Mucosa of stomach (tissue), 1 donor: ENCODE measurements at regions not wholly inside any gene's neighbourhood (a gene's known extent, or its start where the extent isn't known, plus 50 kb on each side); places are given as distances from the start of the nearest gene placed in this dataset.
"Not testable (repeated sequence)": the region's sequence is repeated elsewhere in the genome, so short reads cannot be mapped to it uniquely, and the experiment has no call there.

Source experiments
- H3K27me3 ChIP-seq: one replicate; pipeline ENCODE4 v1.7.0; 2013; ENCODE audit warnings: mild to moderate bottlenecking, low read length; ENCODE audit not compliant: control insufficient read depth, insufficient read depth
- H3K36me3 ChIP-seq: one replicate; pipeline ENCODE4 v1.7.0; 2013; ENCODE audit warnings: low read length; ENCODE audit not compliant: control insufficient read depth, insufficient read depth
- H3K4me1 ChIP-seq: one replicate; pipeline ENCODE4 v1.7.0; 2013; ENCODE audit warnings: mild to moderate bottlenecking, low read length; ENCODE audit not compliant: control insufficient read depth, insufficient read depth
- H3K4me3 ChIP-seq: one replicate; pipeline ENCODE4 v1.7.0; 2013; ENCODE audit warnings: low read length
- H3K9ac ChIP-seq: one replicate; pipeline ENCODE4 v1.7.0; 2013; ENCODE audit warnings: mild to moderate bottlenecking, low read length, moderate library complexity
- H3K9me3 ChIP-seq: one replicate; pipeline ENCODE4 v1.7.0; 2013; ENCODE audit warnings: mild to moderate bottlenecking, low read length, moderate library complexity; ENCODE audit not compliant: control insufficient read depth
- donor health status: Pancreatic carcinoma.

DNA sequence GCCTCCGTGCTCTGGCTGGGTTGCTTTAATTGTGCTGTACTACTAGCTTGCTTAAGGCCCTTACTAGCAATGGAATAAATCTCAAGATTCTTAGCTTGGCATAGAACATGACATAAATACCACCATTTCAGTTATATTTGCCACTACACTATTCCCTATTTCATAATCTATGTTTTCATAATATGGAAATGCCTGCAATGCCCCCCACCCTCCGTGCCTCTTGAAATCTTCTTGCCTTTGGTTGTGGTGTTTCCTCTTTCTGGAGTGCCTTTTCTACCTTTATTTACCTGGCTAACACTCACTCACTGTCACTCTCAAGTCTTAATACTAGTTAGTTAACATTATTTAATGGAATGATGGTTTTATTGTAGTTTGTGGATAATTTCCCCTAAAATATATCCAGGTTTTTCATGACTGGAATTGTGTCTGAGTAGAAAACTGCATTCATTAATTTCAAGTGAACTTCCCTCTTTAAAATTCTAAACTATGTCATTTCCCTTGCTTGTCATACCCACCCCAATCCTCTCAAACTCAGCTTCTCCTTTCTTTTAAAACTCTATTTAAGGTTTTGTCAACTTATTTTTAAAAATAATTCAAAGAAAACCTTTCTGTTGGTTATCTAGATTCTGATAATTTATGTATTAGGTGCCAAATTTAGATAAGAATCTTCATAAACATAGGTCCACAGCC lies 521.7 kb upstream of the DAB2 start:
- Histone ChIP-seq H3K4me3 (no peak overlapping the region), H3K9me3 (no peaks in the 10 kb centered on the region), H3K9ac (no peak overlapping the region), H3K36me3 (no peaks in the 10 kb centered on the region), H3K27me3 (no peaks in the 10 kb centered on the region), H3K4me1 (peaks cover 4% of the 10 kb centered on the region)

DNA sequence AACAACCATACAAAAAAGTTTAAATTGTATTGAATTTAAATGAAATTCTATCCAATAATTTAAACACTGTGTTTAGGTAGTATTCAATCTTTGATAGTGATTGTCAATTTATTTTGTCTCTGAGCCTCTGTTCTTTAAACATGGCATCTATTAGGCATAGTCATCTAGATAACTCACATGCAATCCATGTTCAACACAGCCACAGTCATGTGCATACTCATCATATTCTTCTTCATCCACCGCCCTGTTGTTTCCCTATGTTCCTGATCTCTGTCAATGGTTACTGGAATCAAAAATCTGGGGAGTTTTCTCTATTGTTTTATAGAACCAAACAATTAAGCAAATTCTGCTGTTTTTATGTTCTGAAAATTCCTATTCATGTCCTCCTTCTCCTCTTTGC lies 521.1 kb upstream of the DAB2 start:
- H3K4me1 ChIP-seq: peaks cover 4% of the 10 kb centered on the region
- H3K9me3 ChIP-seq: no peaks in the 10 kb centered on the region
- no peaks in the 10 kb centered on the region for H3K27me3 ChIP-seq
- no peaks in the 10 kb centered on the region for H3K36me3 ChIP-seq
- H3K4me3 ChIP-seq: no peak overlapping the region
- no peak overlapping the region for H3K9ac ChIP-seq

DNA sequence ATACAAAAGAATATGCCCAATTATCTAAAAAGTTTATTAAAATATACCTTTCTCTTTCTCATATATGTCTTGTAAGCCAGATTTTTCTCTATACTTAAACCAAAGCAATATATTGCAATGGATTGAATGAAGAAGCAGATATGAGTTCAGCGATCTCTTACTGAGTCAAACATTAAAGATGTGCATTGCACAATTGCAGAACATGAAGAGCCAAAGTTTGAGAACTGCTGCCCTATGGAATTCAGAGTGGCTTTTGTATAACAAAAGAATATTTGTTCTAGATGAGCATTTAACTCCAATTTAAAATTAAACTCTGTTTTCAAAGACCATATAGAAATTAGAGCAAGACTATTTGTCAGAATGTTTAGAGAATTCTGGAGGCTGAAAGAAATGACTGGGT lies 519.0 kb upstream of the DAB2 start:
- no peak overlapping the region for H3K4me3 ChIP-seq
- no peaks in the 10 kb centered on the region for H3K9me3 ChIP-seq
- no peaks in the 10 kb centered on the region for H3K36me3 ChIP-seq
- H3K4me1 ChIP-seq: no peaks in the 10 kb centered on the region
- no peaks in the 10 kb centered on the region for H3K27me3 ChIP-seq
- H3K9ac ChIP-seq: no peak overlapping the region

DNA sequence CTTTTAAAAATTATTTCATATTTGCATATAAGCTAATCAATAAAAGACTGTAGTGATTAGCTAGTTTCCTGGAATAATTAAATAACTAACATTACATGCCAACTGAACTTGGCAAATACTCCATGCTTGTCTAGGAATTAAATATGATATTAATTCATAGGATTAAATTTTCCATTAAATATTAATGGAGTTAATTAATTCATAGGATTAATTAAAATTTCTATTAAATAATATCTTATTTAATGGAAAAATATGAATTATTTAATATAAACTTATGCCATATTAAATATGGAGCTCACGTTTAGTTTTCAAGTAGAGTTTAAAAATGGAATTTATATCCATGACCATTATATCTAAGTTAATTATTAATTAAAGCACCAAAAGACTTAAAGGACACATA lies 517.8 kb upstream of the DAB2 start:
- Histone ChIP-seq H3K36me3 (no peaks in the 10 kb centered on the region), H3K9me3 (no peaks in the 10 kb centered on the region)

DNA sequence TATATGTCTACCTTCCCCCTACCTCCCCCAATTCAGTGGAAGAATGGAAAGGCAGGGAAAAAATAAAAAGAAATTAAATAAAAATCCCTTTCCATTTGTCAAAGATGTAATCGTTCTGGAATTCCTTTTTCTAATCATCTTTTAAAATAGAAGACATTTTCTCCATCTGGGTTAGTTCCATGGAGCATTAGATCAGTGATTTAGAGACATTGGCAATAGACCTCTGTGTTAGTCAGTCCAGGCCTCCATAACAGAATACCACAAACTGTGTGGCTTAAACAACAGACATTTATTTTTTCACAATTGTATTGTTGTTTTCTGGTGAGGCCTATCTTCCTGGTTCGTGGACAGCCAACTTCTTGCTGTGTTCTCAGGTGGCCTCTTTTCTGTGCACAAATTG lies 516.6 kb upstream of the DAB2 start:
- Histone ChIP-seq H3K9me3 (no peaks in the 10 kb centered on the region), H3K4me3 (no peak overlapping the region), H3K27me3 (no peaks in the 10 kb centered on the region), H3K36me3 (no peaks in the 10 kb centered on the region), H3K9ac (no peak overlapping the region), H3K4me1 (no peaks in the 10 kb centered on the region)

More for the DNA sequence above, 517.8 kb upstream of the DAB2 start:
- H3K27me3 ChIP-seq: no peaks in the 10 kb centered on the region
- H3K4me3 ChIP-seq: no peak overlapping the region
- no peaks in the 10 kb centered on the region for H3K4me1 ChIP-seq
- H3K9ac ChIP-seq: no peak overlapping the region

DNA sequence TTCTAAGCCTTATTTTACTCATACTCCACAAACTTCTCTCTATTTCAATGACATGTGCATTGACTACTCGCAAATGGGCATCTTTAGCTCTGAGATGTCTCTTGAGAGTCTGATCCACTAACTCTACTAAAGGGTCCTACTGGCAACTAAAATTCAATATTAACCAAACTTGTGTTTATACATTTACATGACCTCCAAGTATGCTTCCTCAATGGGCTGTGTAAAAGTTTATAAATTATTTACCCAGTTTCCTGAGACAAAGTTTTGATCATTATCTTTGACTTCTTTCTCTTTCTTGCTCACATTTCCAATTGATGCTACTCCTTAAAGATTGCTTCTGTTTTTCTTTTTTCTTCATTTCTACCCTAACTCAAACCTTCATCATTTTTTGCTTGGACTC lies 510.1 kb upstream of the DAB2 start:
- H3K27me3 ChIP-seq: no peaks in the 10 kb centered on the region
- H3K9me3 ChIP-seq: no peaks in the 10 kb centered on the region
- no peaks in the 10 kb centered on the region for H3K4me1 ChIP-seq
- no peaks in the 10 kb centered on the region for H3K36me3 ChIP-seq
- H3K4me3 ChIP-seq: no peak overlapping the region
- H3K9ac ChIP-seq: no peak overlapping the region

DNA sequence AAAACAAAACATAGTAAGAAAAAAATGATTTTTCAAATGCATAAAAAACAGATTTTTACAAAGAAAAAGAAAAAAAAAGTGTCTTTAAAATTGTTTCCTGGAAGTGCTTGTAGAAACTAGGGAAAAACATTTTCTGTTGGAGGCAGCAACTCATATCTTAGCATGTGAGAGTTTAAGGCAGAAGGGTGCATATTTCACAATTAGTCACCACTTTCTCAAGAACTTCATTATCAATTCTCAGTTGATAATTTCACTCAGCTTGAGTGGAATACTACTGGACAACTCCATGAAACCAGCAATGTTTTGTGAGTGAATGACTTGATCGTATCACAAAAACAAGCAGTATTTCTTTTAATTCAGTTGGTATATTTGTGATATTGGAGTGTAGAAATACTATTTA lies 508.3 kb upstream of the DAB2 start:
- Histone ChIP-seq H3K9ac (no peak overlapping the region), H3K4me1 (no peaks in the 10 kb centered on the region), H3K27me3 (no peaks in the 10 kb centered on the region), H3K36me3 (no peaks in the 10 kb centered on the region), H3K9me3 (no peaks in the 10 kb centered on the region), H3K4me3 (no peak overlapping the region)

DNA sequence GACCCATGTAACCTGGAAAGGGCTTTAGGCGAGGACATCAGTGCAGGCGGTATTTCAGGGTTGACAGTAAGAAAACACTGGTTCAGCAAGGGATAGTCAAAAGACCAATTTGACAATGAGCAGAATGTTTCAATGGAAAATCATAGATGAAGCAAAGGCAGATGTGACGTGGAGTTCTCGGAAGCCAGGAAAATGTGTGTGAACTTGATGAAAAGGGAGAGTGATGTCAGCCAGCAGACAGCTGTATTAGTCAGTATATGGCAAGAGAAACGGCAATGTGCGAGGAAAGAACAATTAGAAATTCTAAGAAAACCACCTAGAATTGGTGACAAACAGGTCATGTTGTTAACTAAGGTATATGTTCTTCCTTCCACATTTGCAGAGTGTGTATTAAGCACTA lies 503.9 kb upstream of the DAB2 start:
- H3K4me1 ChIP-seq: no peaks in the 10 kb centered on the region
- H3K36me3 ChIP-seq: no peaks in the 10 kb centered on the region
- H3K27me3 ChIP-seq: no peaks in the 10 kb centered on the region
- H3K4me3 ChIP-seq: no peak overlapping the region
- no peak overlapping the region for H3K9ac ChIP-seq
- H3K9me3 ChIP-seq: no peaks in the 10 kb centered on the region

DNA sequence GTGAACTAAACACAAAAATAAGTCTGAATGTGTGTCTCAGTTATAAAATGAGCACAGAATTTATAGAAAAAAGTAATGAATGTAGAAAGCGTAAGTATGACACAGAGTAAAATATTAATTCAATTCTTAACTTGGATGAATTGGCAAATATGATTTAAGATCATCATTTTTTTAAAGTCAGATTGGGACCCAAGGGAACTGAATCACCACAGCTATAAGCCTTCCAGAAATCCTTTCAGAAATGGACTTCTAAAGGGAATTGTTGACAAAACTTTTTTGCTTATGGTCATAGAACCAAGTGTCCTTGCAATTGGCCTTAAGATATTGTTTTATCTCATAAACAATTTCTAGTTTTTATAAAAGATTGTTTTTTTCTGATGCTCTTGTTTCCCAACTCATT lies 495.1 kb upstream of the DAB2 start:
- Histone ChIP-seq H3K9ac (no peak overlapping the region), H3K27me3 (no peaks in the 10 kb centered on the region), H3K4me3 (no peak overlapping the region), H3K4me1 (no peaks in the 10 kb centered on the region), H3K9me3 (no peaks in the 10 kb centered on the region), H3K36me3 (no peaks in the 10 kb centered on the region)

DNA sequence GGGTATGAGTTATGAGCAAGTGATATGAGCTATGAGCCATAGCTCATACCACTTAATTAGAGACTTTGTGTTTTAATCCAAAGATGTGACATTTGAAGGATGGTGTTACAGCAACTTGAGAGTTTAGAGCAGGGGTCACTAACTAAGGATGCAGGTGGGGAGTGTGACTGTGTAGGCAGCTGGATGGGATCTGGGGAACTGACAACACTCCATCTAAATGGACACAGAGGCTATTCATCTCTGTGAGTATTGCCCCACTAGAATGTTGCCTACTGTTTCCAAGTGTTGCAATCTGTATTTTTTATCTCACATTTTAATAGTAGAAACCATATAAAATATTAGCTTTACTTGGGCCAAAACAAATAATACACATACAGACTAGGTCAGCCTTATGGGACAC lies 488.1 kb upstream of the DAB2 start:
- H3K9me3 ChIP-seq: no peaks in the 10 kb centered on the region
- no peak overlapping the region for H3K9ac ChIP-seq
- no peaks in the 10 kb centered on the region for H3K27me3 ChIP-seq
- no peak overlapping the region for H3K4me3 ChIP-seq
- no peaks in the 10 kb centered on the region for H3K36me3 ChIP-seq
- no peaks in the 10 kb centered on the region for H3K4me1 ChIP-seq

DNA sequence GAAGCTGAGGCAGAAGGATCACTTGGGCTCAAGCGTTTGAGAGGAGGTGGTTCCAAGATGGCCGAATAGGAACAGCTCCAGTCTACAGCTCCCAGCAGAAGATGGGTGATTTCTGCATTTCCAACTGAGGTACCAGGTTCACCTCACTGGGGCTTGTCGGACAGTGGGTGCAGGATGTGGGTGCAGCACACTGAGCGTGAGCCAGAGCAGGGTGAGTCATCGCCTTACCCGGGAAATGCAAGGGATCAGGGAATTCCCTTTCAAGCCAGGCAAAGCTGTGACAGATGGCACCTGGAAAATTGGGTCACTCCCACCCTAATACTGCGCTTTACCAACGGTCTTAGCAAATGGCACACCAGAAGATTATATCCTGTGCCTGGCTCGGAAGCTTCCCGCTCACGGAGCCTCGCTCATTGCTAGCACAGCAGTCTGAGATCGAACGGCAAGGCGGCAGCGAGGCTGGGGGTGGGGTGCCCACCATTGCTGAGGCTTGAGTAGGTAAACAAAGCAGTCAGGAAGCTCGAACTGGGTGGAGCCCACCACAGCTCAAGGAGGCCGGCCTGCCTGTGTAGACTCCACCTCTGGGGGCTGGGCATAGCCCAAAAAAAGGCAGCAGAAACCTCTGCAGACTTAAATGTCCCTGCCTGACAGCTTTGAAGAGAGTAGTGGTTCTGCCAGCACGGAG lies 482.6 kb upstream of the DAB2 start:
- H3K4me3 ChIP-seq, H3K4me1 ChIP-seq, H3K9me3 ChIP-seq, H3K9ac ChIP-seq, H3K27me3 ChIP-seq, H3K36me3 ChIP-seq: not testable (repeated sequence)

DNA sequence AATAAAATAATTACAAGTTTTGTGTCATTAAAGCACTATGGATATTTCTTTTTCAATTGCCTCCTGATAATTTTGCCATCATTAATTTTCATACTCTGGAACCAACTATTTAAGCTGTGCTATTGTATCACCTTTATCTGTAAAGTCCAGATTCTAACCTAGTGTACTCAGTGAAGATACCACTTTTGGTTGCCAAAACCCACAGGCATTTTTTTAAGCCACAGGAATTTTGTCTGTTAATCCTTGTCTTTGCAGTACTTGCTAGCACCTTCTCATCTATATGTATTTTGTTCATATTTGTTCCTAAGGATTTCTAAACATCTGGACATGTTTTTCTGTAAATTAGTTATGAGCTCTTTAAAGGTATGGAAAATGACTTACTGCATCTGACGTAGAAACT lies 481.4 kb upstream of the DAB2 start:
- Histone ChIP-seq H3K4me1 (no peaks in the 10 kb centered on the region), H3K9me3 (no peaks in the 10 kb centered on the region), H3K36me3 (no peaks in the 10 kb centered on the region), H3K9ac (no peak overlapping the region), H3K4me3 (no peak overlapping the region), H3K27me3 (no peaks in the 10 kb centered on the region)

DNA sequence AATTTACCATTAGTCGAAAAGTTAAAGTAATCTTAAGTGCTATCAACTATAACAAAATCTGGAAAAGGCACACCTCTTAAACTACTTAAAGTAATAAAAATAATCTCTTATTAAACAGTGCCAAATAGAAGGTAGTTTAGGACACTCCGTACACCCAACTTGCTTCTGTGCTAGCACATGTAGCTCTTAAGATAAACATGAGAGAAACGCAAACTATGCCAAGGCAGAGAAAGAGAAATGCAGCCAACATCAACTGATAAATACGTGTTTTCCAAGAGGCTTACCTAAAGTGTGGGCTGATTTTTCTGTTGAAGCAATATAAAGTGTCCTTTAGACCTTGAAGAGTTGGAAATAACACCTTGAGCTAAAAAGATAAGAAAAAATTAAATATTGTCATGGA lies 480.6 kb upstream of the DAB2 start:
- H3K4me3 ChIP-seq: no peak overlapping the region
- no peaks in the 10 kb centered on the region for H3K4me1 ChIP-seq
- no peaks in the 10 kb centered on the region for H3K9me3 ChIP-seq
- H3K9ac ChIP-seq: no peak overlapping the region
- H3K36me3 ChIP-seq: no peaks in the 10 kb centered on the region
- no peaks in the 10 kb centered on the region for H3K27me3 ChIP-seq
